ENCODE measurements at regions not wholly inside any gene's neighbourhood (a gene's known extent, or its start where the extent isn't known, plus 50 kb on each side); places are given as distances from the start of the nearest gene placed in this dataset.

DNA sequence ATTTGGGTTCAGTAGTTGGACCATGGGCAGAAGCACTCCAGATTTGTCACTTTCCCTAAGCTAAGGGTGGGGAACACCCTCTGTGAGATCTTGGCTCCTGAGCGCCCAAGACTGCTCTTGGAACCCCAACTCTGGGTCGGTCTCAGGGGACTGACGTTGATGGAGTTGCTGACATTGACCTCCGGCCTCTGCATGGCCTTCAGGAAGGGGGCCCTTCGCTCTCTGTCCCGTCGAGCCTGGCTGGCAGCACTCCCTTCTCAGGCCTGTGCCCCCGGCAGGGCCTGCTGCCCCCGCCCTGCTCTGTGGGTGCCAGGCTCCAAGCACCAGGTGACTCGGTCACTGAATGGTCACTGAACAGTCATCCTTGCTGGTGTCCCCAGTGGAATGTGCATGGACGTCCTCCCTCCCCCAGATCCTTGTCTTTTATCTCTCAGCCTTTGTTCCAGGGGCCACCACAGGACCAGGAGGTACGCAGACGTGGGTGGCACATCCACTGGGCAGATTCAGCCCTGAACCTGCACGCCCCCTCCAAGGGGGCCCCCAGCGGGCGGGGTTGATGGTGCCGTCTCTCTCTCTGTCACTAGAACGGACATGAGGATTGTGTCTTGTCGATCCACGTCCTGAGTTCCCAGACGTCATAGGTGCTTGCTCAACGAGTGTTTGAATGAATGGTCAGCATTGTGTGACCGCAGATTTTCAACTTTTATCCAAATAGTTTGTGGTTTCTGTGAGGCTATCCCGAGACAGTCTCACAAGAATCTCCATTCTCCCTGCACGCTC lies 314.5 kb downstream of the SEC14L1 start:
- DNase-seq (ENCODE audit: low read depth, low spot score): no peak

DNA sequence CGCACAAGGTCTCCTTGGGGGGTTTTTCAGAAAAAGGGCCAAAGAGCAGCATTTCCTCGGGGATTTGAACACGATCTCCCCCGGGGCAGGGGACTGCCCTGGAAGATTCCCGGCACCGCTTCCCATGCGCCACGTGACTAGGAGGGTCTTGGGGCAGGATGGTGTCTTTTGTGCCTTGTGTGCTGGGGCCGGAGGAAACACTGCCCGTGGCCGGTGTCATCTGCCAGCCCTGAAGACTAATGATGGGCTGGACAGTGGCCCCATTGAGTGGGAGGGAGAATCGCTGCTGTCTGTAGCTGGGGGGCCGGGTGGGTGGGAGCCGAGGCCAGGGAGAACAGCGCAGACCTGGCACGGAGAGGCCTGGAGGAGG lies 315.1 kb downstream of the SEC14L1 start:
- no peak for DNase-seq (ENCODE audit: low read depth, low spot score)

DNA sequence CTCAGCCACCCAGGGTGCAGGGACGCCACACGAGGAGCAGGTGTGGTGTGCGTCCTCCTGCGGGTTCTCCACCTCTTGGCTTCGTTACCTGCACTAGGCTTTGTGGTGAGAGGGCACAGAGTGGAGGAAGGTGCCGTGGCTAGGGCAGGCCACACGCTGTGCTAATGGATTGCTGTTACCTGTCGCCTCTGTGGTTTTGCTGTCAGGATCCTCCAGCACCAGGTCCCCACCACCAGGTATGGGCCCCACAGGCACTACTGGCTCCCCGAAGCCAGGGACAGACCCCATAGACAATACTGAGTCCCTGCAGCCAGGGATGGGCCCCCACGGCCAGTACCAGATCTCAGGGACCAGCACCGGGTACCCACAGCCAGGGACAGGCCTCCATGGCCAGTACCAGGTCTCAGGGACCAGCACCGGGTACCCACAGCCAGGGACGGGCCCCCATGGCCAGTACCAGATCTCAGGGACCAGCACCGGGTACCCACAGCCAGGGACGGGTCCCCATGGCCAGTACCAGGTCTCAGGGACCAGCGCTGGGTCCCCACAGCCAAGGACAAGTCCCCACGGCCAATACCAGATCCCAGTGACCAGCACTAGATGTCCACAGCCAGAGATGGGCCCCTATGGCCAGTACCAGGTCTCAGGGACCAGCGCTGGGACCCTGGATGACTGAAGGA lies 315.6 kb downstream of the SEC14L1 start:
- no peak for DNase-seq (ENCODE audit: low read depth, low spot score)

DNA sequence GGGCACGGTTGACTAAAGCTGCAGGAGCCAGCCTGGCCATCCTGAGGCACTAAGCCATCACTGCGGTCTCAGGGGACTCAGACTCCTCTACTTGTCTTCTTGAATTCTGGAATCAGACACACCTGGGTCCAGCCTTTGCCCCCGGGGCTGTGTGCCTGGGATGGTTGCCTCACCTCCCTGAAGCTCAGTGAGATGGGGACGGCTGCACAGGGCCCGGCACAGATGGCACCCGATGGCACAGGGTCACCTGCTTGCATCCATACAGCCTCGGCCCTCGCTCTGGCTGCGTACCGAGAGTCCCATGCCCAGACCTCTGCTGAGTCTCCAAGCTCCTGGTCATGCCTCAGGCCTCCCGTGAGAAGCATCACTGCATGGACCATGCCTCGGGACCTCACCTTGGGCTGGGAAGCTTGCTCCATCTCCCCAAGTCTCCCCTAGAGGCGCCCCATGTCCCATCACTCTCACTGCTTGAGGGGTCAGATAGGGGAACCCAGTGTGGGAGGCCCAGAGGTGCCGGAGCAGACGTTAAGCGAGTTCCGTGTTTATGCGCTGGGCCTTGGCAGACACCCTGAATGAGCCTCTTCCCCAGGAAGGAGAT lies 316.3 kb downstream of the SEC14L1 start:
- DNase-seq (ENCODE audit: low read depth, low spot score): no peak

DNA sequence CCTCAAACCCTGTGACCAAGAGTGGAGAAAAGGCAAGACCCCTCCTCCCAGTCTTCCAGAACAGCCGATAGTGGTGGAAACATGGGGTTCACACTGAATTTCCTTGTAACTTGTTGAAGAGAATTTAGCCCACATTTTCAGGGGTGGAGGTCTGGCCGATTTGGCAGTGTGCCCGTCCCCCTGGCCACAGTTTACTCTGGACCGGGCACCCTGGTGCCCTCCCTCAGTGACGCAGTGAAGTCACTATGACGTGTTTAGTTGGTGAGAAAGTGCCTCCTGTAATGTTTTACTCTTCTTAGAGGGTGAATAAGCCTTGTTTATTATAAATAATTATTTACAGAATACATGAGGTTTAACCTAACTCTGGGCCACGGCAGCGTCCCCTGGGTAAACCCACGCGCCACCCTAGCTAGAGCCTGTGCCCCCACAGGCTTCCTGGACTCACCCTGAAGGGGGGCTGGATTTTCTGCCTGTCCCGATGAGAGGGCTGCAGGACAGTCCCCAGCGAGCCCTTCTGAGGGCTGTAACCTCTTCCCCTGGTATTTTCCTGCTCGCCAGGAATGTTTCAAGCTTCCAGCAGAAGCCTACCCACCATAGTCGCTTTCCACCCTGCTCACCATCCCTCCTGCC lies 316.9 kb downstream of the SEC14L1 start:
- no peak for DNase-seq (ENCODE audit: low read depth, low spot score)

DNA sequence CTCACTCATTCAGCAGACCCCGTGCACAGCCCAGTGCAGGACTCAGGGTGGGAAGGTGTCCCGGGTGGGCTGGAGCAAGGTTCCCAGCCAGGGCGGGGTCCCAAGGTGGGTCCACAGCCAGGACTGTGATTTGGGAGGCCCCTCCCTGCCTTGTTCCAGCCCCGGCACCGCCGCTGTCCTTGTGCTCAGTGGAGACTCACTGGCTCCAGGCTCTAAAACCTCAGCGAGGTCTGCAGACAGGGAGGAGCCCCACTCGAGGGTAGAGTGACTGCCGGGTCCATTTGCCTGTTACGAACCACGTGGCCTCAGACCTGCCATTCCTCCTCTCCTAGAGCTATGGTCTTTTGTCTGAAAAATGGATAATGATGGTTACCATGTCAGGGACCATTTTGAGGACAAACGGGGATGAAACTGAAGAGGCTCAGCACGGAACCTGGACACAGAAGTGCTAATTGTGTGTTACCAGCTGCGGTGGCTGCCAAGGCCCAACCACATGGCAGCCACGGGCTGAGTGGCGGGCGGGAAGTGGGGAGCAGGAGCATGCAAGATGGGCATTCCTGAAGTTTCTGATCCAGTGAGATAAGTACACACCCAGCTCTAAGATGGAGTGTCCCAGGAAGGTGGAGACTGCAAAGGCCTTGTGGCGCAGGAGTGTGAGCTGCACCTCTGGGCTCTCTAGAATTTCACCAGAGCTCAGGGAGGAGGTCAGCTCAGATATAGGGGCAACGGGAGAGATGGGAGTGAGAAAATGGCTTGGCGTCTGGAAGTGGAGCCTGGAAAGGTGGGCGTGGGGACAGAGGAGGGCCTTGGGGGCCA lies 317.6 kb downstream of the SEC14L1 start:
- no peak for DNase-seq (ENCODE audit: low read depth, low spot score)

DNA sequence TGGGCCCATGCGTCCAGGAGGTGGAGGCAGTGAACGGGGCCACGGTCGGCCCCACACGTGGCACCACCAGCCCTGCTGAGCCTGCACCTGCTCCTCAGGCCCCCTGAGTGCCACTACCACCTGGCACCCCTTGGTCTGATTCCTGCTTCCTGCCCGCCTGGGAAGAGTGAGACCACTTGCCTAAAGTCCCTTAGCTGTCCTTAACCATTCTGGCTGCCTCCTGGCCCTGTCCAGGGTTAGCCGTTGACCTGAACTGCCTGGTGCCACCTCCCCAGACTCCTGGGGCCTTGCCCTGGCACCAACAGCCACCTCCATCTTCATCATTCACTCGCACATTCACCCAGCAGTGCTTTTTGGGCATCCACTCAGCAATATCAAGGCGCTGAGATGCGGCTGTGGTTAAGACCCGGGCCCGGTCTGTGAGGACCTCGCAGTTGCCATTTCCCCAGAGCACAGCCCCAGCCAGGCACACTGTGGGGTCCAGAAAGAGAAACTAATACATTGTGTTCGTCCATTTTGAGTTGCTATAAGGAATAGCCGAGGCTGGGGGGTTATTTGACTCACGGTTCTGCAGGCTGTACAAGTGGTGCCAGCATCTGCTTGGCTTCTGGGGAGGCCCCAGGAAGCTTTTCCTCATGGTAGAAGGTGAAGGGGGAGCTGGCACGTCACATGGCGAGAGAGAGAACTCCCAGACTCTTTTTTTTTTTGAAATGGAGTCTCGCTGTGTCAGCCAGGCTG lies 318.4 kb downstream of the SEC14L1 start:
- no peak for DNase-seq (ENCODE audit: low read depth, low spot score)

DNA sequence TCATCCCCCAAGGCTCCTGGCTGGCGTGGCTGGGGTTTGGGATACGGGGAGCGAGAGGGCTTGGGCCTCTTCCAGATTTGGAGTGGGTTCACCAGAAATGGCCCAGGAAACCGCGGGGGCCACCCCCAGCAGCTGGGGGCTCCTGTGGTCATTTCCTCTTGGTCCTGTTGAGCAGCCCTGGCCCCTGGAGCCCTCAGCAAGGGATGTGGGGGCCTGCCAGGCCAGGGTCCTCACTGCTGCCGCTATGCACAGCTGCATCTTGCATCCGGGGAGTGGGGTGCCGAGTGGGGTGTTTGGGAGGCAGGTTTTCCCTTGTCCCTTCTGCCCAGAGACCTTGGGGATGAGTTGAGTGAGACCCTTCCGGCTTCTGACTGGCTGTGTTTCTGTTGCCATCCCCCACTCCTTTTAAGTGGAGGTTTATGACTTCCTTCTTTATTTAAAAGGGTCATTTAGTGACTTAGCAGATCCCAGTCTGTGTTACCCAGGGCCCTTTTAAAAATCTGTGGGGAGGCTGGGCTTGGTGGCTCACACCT lies 319.8 kb downstream of the SEC14L1 start:
- DNase-seq (ENCODE audit: low read depth, low spot score): no peak

DNA sequence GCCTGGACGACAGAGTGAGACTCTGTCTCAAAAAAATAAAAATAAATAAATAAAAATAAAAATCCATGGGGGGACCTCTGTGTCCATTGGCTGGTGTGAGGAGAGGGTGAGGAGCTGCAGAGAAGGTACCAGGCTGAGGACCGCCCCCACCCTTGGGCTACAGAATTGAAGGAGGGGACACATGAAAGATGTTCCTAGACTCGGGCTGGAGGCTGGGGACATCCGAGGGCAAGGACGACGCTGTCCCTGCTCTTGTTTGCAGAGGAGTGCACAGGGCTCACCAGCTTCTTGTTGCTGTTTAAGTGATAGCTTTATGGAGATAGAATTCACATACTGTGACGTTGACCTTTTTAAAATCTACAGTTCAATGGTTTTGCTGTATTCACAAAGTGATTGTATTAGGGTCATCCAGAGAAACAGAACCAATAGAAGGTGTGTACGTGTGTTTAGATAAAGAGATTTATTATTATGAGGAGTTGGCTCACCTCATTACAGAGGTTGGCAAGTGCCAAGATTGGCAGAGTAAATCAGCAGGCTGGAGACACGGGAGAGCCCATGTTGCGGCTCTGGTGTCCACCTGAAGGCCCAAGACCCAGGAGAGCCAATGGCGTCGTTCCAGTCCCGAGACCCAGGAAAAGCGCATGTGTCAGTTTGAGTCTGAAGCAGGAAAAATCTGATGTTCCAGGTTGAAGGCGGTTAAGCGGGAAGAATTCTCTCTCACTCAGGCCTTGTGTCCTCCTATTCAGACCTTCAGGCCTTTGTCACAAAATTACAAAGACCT lies 320.7 kb downstream of the SEC14L1 start:
- DNase-seq (ENCODE audit: low read depth, low spot score): no peak

DNA sequence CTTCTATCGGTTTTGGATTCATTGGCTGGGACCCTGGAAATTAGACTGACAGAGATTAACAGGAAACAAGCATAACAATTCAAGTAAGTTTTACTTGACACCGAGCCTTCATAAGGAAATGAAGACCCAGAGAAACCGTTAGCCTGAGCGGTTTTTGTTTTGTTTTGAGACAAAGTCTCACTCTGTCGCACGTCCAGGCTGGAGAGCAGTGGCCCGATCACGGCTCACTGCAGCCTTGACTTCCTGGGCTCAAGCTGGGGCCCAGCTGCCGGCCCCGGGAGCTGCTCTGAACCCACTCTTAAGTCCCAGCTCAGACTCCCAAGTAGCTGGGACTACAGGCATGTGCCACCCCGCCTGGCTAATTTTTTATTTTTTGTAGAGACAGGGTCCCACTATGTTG lies 321.3 kb downstream of the SEC14L1 start:
- DNase-seq (ENCODE audit: low read depth, low spot score): no peak

DNA sequence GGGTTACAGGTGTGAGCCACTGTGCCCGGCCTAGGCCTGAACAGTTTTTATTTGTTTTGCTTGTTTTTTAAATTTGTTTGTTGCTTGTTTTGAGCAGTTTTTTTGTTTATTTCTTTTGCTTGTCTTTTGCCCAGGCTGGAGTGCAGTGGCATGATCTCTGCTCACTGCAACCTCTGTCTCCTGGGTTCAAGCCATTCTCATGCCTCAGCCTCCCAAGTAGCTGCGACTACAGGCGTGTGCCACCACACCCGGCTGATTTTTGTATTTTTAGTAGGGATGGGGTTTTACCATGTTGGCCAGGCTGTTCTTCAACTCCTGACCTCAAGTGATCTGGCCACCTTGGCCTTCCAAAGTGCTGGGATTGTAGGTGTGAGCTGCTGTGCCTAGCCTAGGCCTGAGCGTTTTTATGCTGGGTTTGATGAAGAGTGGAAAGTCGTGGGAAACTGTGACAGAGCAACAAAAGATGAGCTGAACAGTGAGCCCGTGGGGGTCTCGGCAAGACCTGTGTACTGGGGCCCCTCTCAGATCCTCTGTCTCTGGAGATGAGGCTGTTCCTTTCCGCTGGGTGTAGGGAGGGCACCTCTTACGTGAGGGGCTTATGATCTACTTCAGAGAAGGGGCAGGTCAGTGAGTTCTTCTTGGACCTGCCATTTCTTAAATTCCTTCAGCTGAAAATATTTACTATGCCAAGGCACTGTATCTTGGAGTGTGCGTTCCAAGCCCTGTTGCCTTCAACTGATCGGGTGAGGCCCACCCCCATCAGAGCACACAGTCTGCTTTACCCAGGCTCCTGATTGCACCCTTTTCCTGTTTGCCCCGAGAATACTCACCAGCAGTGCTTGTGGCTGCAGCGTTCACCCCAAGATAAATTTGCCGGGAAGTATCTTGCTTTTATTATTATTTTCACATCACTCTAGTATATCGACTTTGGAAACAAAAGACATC lies 322.1 kb downstream of the SEC14L1 start:
- no peak for DNase-seq (ENCODE audit: low read depth, low spot score)

DNA sequence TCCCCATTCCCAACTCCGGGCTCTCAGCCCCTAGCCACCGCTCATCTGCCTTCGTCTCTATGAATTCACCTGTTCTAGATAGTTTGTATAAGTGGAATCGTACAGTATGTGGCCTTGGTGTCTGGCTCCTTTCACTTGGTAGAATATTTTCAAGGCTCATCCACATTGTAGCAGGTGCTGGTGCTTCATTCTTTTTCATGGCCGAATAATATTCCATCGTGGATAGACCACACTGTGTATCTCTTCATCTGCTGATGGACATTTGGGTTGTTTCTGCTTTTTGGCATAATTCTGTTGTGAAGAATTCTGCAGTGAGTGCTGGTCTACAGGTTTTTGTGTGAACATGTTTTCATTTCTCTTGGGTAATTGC lies 324.2 kb downstream of the SEC14L1 start:
- DNase-seq (ENCODE audit: low read depth, low spot score): no peak

DNA sequence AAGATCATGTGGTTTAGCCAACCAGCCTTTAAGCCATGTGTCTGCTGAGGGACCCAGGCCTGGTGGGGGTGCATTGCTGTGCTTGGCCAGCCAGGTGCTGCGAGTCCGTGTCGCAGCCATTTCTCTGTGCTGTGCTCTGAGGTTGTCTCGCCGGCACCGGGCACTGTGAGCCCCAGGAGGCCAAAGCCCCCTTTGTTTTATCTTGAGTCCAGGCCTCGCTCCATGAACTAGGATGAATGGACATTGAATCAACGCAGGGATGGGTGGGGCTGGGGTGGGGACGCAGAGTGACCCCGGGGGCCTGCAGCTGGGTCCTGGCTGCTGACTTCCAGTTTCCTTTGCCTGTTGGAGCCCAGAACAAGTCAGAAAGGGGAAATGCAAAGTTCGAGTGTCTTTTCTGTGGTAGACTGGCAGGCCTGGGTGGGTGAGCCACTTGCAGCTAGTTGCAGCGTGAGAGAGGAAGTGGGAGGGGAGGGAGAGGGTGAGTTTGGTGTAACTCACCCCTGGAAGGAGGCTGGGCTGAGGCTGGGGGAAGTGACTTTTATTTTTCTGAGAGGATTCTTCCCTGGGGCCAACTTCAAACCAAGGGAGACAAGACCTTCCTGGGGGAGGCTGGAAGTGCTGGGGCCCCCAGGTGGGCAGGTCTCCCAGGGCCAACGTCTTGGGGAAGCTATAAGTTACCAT lies 324.7 kb downstream of the SEC14L1 start:
- no peak for DNase-seq (ENCODE audit: low read depth, low spot score)

DNA sequence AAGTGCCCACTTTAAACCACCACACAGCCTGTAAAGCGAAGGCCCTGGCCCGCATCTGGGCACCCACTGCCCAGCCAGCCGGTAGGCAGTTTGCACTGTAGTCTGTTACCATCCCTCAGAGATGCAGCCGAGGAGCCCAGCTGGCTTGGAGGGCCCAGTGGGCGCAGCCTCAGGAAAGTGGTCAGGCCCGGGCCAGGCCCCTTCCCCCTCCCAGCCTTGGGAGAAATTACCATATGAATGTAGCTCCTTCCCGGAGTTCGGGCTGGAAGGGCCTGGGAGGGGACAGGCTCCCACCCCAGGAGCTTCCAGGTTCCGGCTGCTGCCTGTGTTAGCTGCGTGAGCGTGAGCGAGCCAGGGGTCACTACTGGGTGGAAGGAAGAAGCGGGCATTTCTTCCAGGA lies 325.4 kb downstream of the SEC14L1 start:
- DNase-seq (ENCODE audit: low read depth, low spot score): no peak

DNA sequence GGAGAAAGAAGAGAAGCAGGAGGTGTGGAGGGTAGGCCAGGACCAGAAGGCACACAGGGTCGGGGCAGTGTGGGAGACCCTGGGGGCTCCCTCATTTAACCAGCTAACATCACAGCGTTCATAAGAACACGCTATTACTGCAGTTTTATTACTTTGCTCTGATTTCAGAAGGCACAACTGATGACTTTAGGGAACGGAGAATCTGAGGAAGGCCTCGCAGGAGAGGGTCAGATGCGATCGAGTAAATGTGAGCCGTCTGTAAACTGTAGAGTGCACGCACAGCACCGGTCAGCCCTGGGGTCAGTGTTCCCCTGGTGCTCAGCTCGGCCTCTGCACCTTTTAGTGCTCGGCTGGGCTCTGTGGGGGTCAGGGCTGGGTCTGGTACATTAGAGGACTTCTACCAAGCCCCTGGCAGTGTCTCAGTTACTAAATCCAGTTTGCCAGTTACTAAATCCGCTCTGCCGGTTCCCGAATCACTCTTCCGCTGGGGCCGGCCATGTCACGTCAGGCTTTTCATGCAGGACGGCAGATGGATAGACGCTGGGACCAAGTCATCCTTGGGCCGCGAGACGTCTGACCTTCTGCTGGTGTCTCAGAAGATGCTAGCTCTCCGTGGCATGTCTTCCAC lies 325.9 kb downstream of the SEC14L1 start:
- no peak for DNase-seq (ENCODE audit: low read depth, low spot score)

DNA sequence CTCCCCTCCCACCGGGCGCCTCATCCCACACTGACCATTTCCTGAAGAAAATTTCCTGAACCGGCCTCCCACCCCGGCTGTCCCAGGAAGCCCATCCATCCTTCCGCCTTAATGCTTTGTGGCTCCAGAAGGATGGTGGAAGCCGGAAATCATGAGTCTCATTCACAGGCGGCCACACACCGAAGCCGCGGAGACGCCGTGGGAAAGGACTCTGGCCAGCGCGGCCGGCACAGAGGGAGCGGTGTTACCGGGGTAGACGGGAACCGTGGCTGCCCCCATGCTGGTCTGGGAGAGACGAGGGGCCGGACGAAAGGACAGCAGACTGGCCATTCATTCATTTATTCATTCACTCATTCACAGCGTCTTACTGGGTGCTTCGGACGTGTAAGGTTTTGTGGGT lies 326.8 kb downstream of the SEC14L1 start:
- no peak for DNase-seq (ENCODE audit: low read depth, low spot score)

DNA sequence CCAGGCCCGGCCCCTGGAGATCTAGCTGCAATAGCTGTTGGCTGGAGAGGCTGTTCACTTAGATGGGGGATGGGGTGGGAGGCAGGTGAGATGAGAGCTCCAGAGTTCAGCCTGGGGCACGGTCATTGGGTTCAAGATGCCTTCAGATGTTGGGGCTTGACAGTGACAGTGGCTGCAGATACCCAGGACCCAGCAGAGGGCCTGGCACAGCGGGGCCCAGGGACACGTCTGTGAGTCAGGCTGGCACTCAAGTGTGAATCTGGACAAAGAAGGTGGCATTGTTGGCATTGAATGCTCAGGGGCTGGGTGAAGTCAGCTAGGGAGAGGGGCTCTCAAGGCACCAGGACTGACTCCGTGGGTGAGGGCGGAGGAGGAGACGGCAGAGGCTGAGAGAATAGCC lies 328.1 kb downstream of the SEC14L1 start:
- DNase-seq (ENCODE audit: low read depth, low spot score): no peak

DNA sequence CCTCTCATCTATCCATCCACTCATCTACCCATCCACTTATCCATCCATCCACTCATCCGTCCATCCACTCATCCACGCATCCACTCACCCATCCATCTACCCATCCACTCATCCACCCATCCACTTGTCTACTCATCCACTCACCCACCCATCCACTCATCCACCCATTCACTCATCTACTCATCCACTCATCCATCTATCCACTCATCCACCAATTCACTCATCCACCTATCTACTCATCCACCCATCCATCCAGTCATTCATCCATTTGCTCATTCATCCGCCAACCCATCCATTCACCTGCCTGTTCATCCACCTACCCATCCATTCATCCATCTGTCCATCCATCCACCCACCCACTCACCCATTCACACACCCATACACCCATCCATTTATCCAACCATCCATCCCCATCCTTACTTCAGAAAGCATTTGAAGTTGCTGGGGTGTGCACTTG lies 329.6 kb downstream of the SEC14L1 start:
- DNase-seq (ENCODE audit: low read depth, low spot score): no peak
